Naive thymus-derived CD8-positive, alpha-beta T cell (primary cell): ENCODE measurements at regions not wholly inside any gene's neighbourhood (a gene's known extent, or its start where the extent isn't known, plus 50 kb on each side); places are given as distances from the start of the nearest gene placed in this dataset.
"Not testable (repeated sequence)": the region's sequence is repeated elsewhere in the genome, so short reads cannot be mapped to it uniquely, and the experiment has no call there.

Source experiments
- ATAC-seq, 2 donors: fragments of 150-1000 bp; cut with Tn5 transposase in 1 of 2; sonication (Bioruptor Pico), chemical (Tn5 transposase) in 1 of 2; 1 replicate in 1 of 2; 2 replicates in 1 of 2; pipeline ENCODE4 v1.10.0; 2021; ENCODE audit warnings: mild to moderate bottlenecking in 2 of 2, moderate library complexity in 2 of 2
- POLR2A ChIA-PET: fragments of 350-600 bp; sonication (Branson Sonifier 250); formaldehyde crosslinking; loops from one replicate; lab custom pipeline; 2021; ENCODE audit warnings: antibody characterized with exemption; lab: Charles Lee
- DNase-seq, 10 donors: peaks; one replicate each; pipeline versions ENCODE4 v3.0.0 to v3.0.0-alpha.2; 2020 to 2022
- H3K27ac Mint-ChIP-seq, 10 donors: one replicate each; pipeline ENCODE4 v1.8.0; 2020 to 2022; ENCODE audit warnings: mild to moderate bottlenecking in 10 of 10, mixed read lengths in 10 of 10, moderate library complexity in 4 of 10, inconsistent platforms in 1 of 10
- H3K27me3 Mint-ChIP-seq, 5 donors: one replicate each; pipeline ENCODE4 v1.8.0; 2021 to 2022; ENCODE audit warnings: mixed read lengths in 5 of 5
- H3K36me3 Mint-ChIP-seq, 3 donors: one replicate each; pipeline ENCODE4 v1.8.0; 2020 to 2022; ENCODE audit warnings: mixed read lengths in 3 of 3, mild to moderate bottlenecking in 2 of 3, inconsistent platforms in 1 of 3
- H3K4me1 Mint-ChIP-seq, 4 donors: one replicate each; pipeline ENCODE4 v1.8.0; 2021 to 2022; ENCODE audit warnings: mixed read lengths in 4 of 4
- H3K4me3 Mint-ChIP-seq, 10 donors: one replicate each; pipeline ENCODE4 v1.8.0; 2020 to 2022; ENCODE audit warnings: mild to moderate bottlenecking in 10 of 10, mixed read lengths in 10 of 10, moderate library complexity in 6 of 10, inconsistent platforms in 1 of 10
- H3K9me3 Mint-ChIP-seq, 9 donors: one replicate each; pipeline ENCODE4 v1.8.0; 2020 to 2022; ENCODE audit warnings: mixed read lengths in 9 of 9, mild to moderate bottlenecking in 3 of 9, inconsistent platforms in 1 of 9, moderate library complexity in 1 of 9

- Mint-ChIP-seq H3K9me3 (peaks cover 0 to 10% (median 0%) of the 10 kb centered on the region in 9 donors), H3K4me1 (no peaks in the 10 kb centered on the region), H3K4me3 (no peak overlapping the region), H3K36me3 (peaks cover 0 to 3% (median 0%) of the 10 kb centered on the region in 3 donors), H3K27me3 (peaks cover 5 to 12% (median 7%) of the 10 kb centered on the region in 5 donors), H3K27ac (no peak overlapping the region)
- DNase-seq (no peak), ATAC-seq (no peak)
- POLR2A ChIA-PET: no interaction called here
Observed at GRCh38 chr7:132024290-132024689, 467.9 kb upstream of the PODXL start.

GRCh38 chr7:132023466-132023865, 467.0 kb upstream of the PODXL start:
- POLR2A ChIA-PET: no interaction called here
- H3K9me3 Mint-ChIP-seq: peaks cover 0 to 10% (median 0%) of the 10 kb centered on the region in 9 donors
- ATAC-seq: no peak

GRCh38 chr7:132022188-132022587, 465.8 kb upstream of the PODXL start:
- Mint-ChIP-seq H3K27me3 (peaks cover 6 to 24% (median 7%) of the 10 kb centered on the region in 5 donors), H3K4me3 (no peak overlapping the region), H3K36me3 (peaks cover 0 to 3% (median 0%) of the 10 kb centered on the region in 3 donors), H3K27ac (peak overlapping the region in 1 of 10 donors; percentile 56), H3K4me1 (no peaks in the 10 kb centered on the region), H3K9me3 (peaks cover 0 to 10% (median 4%) of the 10 kb centered on the region in 9 donors)
- POLR2A ChIA-PET: no interaction called here
- DNase-seq (no peak), ATAC-seq (no peak)

More at GRCh38 chr7:132023466-132023865, 467.0 kb upstream of the PODXL start:
- Mint-ChIP-seq H3K36me3 (peaks cover 0 to 3% (median 0%) of the 10 kb centered on the region in 3 donors), H3K4me1 (no peaks in the 10 kb centered on the region), H3K27ac (no peak overlapping the region), H3K4me3 (no peak overlapping the region), H3K27me3 (peaks cover 5 to 14% (median 7%) of the 10 kb centered on the region in 5 donors)
- DNase-seq: no peak

GRCh38 chr7:132019703-132020102, 463.3 kb upstream of the PODXL start:
- DNase-seq: no peak
- H3K4me3 Mint-ChIP-seq: no peak overlapping the region
- no peak for ATAC-seq
- no peaks in the 10 kb centered on the region for H3K4me1 Mint-ChIP-seq
- H3K27ac Mint-ChIP-seq: no peak overlapping the region
- POLR2A ChIA-PET: no interaction called here
- peaks cover 6 to 24% (median 8%) of the 10 kb centered on the region in 5 donors for H3K27me3 Mint-ChIP-seq
- H3K9me3 Mint-ChIP-seq: peaks cover 0 to 20% (median 7%) of the 10 kb centered on the region in 9 donors
- peaks cover 0 to 3% (median 0%) of the 10 kb centered on the region in 3 donors for H3K36me3 Mint-ChIP-seq

- ATAC-seq (no peak), DNase-seq (no peak)
- Mint-ChIP-seq H3K27me3 (peaks cover 0 to 10% (median 6%) of the 10 kb centered on the region in 5 donors), H3K4me3 (no peak overlapping the region), H3K36me3 (peaks cover 0 to 22% (median 0%) of the 10 kb centered on the region in 3 donors), H3K4me1 (no peaks in the 10 kb centered on the region), H3K27ac (no peak overlapping the region), H3K9me3 (peaks cover 11 to 46% (median 20%) of the 10 kb centered on the region in 9 donors)
- POLR2A ChIA-PET: no interaction called here
Observed at GRCh38 chr7:132009778-132010177, 453.4 kb upstream of the PODXL start.

- Mint-ChIP-seq H3K27me3 (peaks cover 0 to 4% (median 1%) of the 10 kb centered on the region in 5 donors), H3K4me1 (no peaks in the 10 kb centered on the region), H3K4me3 (no peak overlapping the region), H3K36me3 (peaks cover 0 to 11% (median 0%) of the 10 kb centered on the region in 3 donors), H3K27ac (no peak overlapping the region), H3K9me3 (peaks cover 0 to 20% (median 11%) of the 10 kb centered on the region in 9 donors)
- DNase-seq (no peak), ATAC-seq (no peak)
- POLR2A ChIA-PET: no interaction called here
Observed at GRCh38 chr7:132004529-132004928, 448.1 kb upstream of the PODXL start.

GRCh38 chr7:132002343-132002968, 446.0 kb upstream of the PODXL start:
- Mint-ChIP-seq H3K36me3 (no peaks in the 10 kb centered on the region), H3K27me3 (peaks cover 0 to 4% (median 1%) of the 10 kb centered on the region in 5 donors), H3K4me3 (no peak overlapping the region), H3K9me3 (peaks cover 0 to 2% (median 0%) of the 10 kb centered on the region in 9 donors), H3K27ac (no peak overlapping the region), H3K4me1 (no peaks in the 10 kb centered on the region)
- POLR2A ChIA-PET: no interaction called here
- no peak for DNase-seq
- ATAC-seq: no peak

- no peaks in the 10 kb centered on the region for H3K36me3 Mint-ChIP-seq
- ATAC-seq: no peak
- no peak for DNase-seq
- H3K9me3 Mint-ChIP-seq: peaks cover 0 to 2% (median 0%) of the 10 kb centered on the region in 9 donors
- no peaks in the 10 kb centered on the region for H3K4me1 Mint-ChIP-seq
- H3K4me3 Mint-ChIP-seq: no peak overlapping the region
- H3K27ac Mint-ChIP-seq: no peak overlapping the region
- POLR2A ChIA-PET: no interaction called here
- H3K27me3 Mint-ChIP-seq: peaks cover 0 to 4% (median 1%) of the 10 kb centered on the region in 5 donors
Observed at GRCh38 chr7:132001146-132001545, 444.7 kb upstream of the PODXL start.

- peaks cover 0 to 4% (median 1%) of the 10 kb centered on the region in 5 donors for H3K27me3 Mint-ChIP-seq
- no peaks in the 10 kb centered on the region for H3K36me3 Mint-ChIP-seq
- no peak for ATAC-seq
Observed at GRCh38 chr7:131999193-131999592, 442.8 kb upstream of the PODXL start.

GRCh38 chr7:131995324-131995723, 438.9 kb upstream of the PODXL start:
- Mint-ChIP-seq H3K27ac (no peak overlapping the region), H3K9me3 (peaks cover 0 to 6% (median 0%) of the 10 kb centered on the region in 9 donors), H3K36me3 (no peaks in the 10 kb centered on the region), H3K4me1 (no peaks in the 10 kb centered on the region), H3K27me3 (peaks cover 3 to 11% (median 6%) of the 10 kb centered on the region in 5 donors), H3K4me3 (no peak overlapping the region)
- no peak for ATAC-seq
- DNase-seq: no peak
- POLR2A ChIA-PET: no interaction called here

More at GRCh38 chr7:131999193-131999592, 442.8 kb upstream of the PODXL start:
- H3K27ac Mint-ChIP-seq: no peak overlapping the region
- POLR2A ChIA-PET: no interaction called here
- DNase-seq: no peak
- H3K9me3 Mint-ChIP-seq: peaks cover 0 to 2% (median 0%) of the 10 kb centered on the region in 9 donors
- no peak overlapping the region for H3K4me3 Mint-ChIP-seq
- H3K4me1 Mint-ChIP-seq: no peaks in the 10 kb centered on the region

- H3K4me3 Mint-ChIP-seq, POLR2A ChIA-PET, DNase-seq, H3K36me3 Mint-ChIP-seq, H3K4me1 Mint-ChIP-seq, ATAC-seq, H3K27ac Mint-ChIP-seq: not testable (repeated sequence)
- Mint-ChIP-seq H3K27me3 (peaks cover 1 to 11% (median 9%) of the 10 kb centered on the region in 5 donors), H3K9me3 (peaks cover 0 to 15% (median 3%) of the 10 kb centered on the region in 9 donors)
Observed at GRCh38 chr7:131981069-131981468, 424.6 kb upstream of the PODXL start.

GRCh38 chr7:131978118-131978517, 421.7 kb upstream of the PODXL start:
- ATAC-seq, H3K4me1 Mint-ChIP-seq, H3K4me3 Mint-ChIP-seq, H3K9me3 Mint-ChIP-seq, H3K36me3 Mint-ChIP-seq, DNase-seq, POLR2A ChIA-PET, H3K27ac Mint-ChIP-seq, H3K27me3 Mint-ChIP-seq: not testable (repeated sequence)

- H3K4me1 Mint-ChIP-seq: no peaks in the 10 kb centered on the region
- ATAC-seq: no peak
- peaks cover 0 to 7% (median 2%) of the 10 kb centered on the region in 9 donors for H3K9me3 Mint-ChIP-seq
- no peaks in the 10 kb centered on the region for H3K36me3 Mint-ChIP-seq
- no peak overlapping the region for H3K27ac Mint-ChIP-seq
- no peak for DNase-seq
- POLR2A ChIA-PET: no interaction called here
- no peak overlapping the region for H3K4me3 Mint-ChIP-seq
- H3K27me3 Mint-ChIP-seq: peaks cover 0 to 5% (median 0%) of the 10 kb centered on the region in 5 donors
Observed at GRCh38 chr7:131976411-131976810, 420.0 kb upstream of the PODXL start.
